ENCODE measurements at regions not wholly inside any gene's neighbourhood (a gene's known extent, or its start where the extent isn't known, plus 50 kb on each side); places are given as distances from the start of the nearest gene placed in this dataset.

DNA sequence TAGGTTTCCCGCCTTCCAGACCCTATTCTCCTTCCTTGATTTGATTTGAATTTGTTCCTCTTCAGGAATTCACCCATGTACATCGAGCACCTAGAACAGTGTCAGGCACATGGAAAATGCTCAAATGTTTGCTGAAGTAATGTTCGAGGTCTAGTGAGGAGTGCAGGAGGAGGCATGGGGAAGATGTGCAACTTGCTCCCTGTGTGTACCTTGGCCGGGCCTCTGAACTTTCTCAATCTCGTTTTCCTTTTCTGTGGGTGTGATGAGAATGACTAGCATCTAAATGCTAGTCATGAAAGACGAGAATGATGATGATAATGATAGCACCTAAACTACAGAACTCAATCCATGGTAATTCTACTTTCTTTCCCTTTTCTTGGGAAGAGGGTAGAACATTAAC is 279.1 kb upstream of the PLET1 start:
- TF ChIP-seq POLR2A (IDR thresholded peaks at IDR 0.05), result no peak
- TF ChIP-seq, protein P1, sequence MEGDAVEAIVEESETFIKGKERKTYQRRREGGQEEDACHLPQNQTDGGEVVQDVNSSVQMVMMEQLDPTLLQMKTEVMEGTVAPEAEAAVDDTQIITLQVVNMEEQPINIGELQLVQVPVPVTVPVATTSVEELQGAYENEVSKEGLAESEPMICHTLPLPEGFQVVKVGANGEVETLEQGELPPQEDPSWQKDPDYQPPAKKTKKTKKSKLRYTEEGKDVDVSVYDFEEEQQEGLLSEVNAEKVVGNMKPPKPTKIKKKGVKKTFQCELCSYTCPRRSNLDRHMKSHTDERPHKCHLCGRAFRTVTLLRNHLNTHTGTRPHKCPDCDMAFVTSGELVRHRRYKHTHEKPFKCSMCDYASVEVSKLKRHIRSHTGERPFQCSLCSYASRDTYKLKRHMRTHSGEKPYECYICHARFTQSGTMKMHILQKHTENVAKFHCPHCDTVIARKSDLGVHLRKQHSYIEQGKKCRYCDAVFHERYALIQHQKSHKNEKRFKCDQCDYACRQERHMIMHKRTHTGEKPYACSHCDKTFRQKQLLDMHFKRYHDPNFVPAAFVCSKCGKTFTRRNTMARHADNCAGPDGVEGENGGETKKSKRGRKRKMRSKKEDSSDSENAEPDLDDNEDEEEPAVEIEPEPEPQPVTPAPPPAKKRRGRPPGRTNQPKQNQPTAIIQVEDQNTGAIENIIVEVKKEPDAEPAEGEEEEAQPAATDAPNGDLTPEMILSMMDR (IDR thresholded peaks at IDR 0.05), result no peak

All from breast epithelium (tissue), 3 donors.